GM21825 (cell line): ENCODE measurements at regions not wholly inside any gene's neighbourhood (a gene's known extent, or its start where the extent isn't known, plus 50 kb on each side); places are given as distances from the start of the nearest gene placed in this dataset.

Experiments
- ATAC-seq: cut with Tn5 transposase; IDR thresholded peaks from one replicate; pipeline ENCODE4 v1.9.1; 2021; ENCODE audit warnings: mild to moderate bottlenecking, moderate library complexity; ENCODE audit not compliant: unreplicated experiment

DNA sequence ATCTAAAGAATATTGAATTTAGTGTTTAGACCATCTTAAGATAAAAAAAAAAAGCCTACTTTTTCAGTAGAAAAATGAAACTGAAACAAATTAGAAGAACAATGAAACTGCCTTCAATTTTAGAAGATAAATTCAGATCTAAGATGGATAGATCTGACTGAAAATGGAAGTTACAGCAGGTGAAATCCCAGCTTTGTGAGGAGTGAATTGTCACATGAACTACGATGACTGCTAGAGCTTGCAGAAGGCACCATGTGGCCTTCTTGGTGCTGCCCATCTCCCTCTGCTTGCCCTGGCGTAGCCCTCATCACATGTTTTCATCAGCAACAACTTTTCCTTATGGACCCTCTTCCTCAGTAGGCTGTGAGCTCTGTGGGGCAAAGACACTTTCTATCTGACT lies 51.4 kb upstream of the EMCN start:
- no peak for ATAC-seq
